Peyer's patch (tissue), 4 donors: ENCODE measurements at regions not wholly inside any gene's neighbourhood (a gene's known extent, or its start where the extent isn't known, plus 50 kb on each side); places are given as distances from the start of the nearest gene placed in this dataset.
"Not testable (repeated sequence)": the region's sequence is repeated elsewhere in the genome, so short reads cannot be mapped to it uniquely, and the experiment has no call there.

Experiments used
- DNase-seq, 3 donors: peaks; one replicate each; pipeline ENCODE4 v3.0.0-alpha.2; 2017 to 2019
- H3K27ac ChIP-seq, 4 donors: fragments of 200-600 bp; sonication (generic); one replicate each; pipeline ENCODE4 v1.5.1; 2016 to 2019
- H3K27me3 ChIP-seq, 2 donors: fragments of 200-600 bp; sonication (generic); one replicate each; pipeline ENCODE4 v1.5.1; 2019
- H3K36me3 ChIP-seq, 3 donors: fragments of 200-600 bp; sonication (generic); one replicate each; pipeline ENCODE4 v1.5.1; 2016 to 2019
- H3K4me1 ChIP-seq, 4 donors: fragments of 200-600 bp; sonication (generic); one replicate each; pipeline ENCODE4 v1.5.1; 2016 to 2019
- H3K4me3 ChIP-seq, 4 donors: fragments of 200-600 bp; sonication (generic); 1 replicate in 3 of 4; 2 replicates in 1 of 4; pipeline ENCODE4 v1.5.1; 2016 to 2019; ENCODE audit warnings: mild to moderate bottlenecking in 1 of 4
- H3K9me3 ChIP-seq, 4 donors: fragments of 200-600 bp; sonication (generic); one replicate each; pipeline ENCODE4 v1.5.1; 2016 to 2019; ENCODE audit warnings: mild to moderate bottlenecking in 1 of 4
- POLR2A ChIP-seq, 2 donors: fragments of 450-650 bp; IDR thresholded peaks; one replicate each; pipeline ENCODE4 v1.5.1; 2017; ENCODE audit warnings: antibody characterized with exemption in 2 of 2, mild to moderate bottlenecking in 2 of 2, moderate library complexity in 2 of 2
- TF ChIP-seq, protein P1 (sequence below), 6 experiments: fragments of 450-650 bp in 4 of 6; fragments of 200-600 bp in 2 of 6; sonication (generic) in 1 of 6; IDR thresholded peaks; one replicate each; pipeline ENCODE4 v1.5.1; 2017 to 2019; ENCODE audit warnings: antibody characterized with exemption in 6 of 6, mild to moderate bottlenecking in 3 of 6, moderate library complexity in 1 of 6

DNA sequence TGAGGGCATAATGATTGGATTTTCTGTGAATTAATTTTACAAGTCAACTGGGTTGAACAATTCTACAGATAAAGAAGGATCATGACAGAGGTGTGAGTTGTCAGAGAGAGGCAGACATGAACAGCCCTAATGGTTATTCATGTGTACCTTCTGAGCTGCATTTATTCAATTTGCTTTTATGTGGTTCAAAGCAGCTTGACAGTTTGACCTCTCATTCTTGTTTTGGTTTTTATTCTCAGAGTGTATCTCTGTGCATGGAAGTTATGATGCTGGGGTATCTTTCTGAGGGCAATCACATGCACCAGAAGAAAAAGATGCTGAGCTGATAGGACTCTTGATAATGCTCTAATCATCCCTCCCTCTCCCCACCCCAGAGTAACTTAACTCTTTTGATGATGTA is 169.3 kb upstream of the NPY2R start:
- Histone ChIP-seq H3K27me3 (no peaks in the 10 kb centered on the region), H3K4me3 (no peak overlapping the region), H3K27ac (no peak overlapping the region), H3K9me3 (no peaks in the 10 kb centered on the region), H3K4me1 (peaks cover 0 to 3% (median 0%) of the 10 kb centered on the region in 4 donors), H3K36me3 (no peaks in the 10 kb centered on the region)
- no peak for DNase-seq
- no peak for TF ChIP-seq POLR2A (IDR thresholded peaks at IDR 0.05)
- TF ChIP-seq, protein P1, sequence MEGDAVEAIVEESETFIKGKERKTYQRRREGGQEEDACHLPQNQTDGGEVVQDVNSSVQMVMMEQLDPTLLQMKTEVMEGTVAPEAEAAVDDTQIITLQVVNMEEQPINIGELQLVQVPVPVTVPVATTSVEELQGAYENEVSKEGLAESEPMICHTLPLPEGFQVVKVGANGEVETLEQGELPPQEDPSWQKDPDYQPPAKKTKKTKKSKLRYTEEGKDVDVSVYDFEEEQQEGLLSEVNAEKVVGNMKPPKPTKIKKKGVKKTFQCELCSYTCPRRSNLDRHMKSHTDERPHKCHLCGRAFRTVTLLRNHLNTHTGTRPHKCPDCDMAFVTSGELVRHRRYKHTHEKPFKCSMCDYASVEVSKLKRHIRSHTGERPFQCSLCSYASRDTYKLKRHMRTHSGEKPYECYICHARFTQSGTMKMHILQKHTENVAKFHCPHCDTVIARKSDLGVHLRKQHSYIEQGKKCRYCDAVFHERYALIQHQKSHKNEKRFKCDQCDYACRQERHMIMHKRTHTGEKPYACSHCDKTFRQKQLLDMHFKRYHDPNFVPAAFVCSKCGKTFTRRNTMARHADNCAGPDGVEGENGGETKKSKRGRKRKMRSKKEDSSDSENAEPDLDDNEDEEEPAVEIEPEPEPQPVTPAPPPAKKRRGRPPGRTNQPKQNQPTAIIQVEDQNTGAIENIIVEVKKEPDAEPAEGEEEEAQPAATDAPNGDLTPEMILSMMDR (IDR thresholded peaks at IDR 0.05), result no peak

DNA sequence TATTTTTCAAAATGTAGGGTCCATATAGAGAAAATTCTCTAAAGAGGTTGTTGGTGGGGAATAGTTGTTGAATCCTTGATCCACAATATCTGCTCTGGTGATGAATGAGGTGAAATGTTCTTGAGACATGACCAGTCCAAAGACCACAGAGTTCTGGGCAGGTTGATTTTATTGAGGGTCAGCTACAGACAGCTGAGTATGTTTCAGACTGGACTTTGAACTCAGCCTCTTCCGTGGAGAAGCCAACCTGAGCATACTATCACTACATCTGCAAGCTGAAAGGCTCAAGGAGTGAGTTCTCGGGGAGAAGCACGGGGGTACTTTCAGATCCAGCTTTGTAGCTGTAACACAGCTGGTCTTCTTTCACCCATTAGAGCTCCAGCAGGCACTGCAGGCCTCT is 168.4 kb upstream of the NPY2R start:
- H3K36me3 ChIP-seq, result no peaks in the 10 kb centered on the region
- H3K9me3 ChIP-seq, result no peaks in the 10 kb centered on the region
- peak in 1 of 3 donors; percentile 51 for DNase-seq
- H3K4me1 ChIP-seq, result peaks cover 0 to 3% (median 0%) of the 10 kb centered on the region in 4 donors
- H3K27ac ChIP-seq, result no peak overlapping the region
- H3K27me3 ChIP-seq, result no peaks in the 10 kb centered on the region
- H3K4me3 ChIP-seq, result no peak overlapping the region
- TF ChIP-seq, protein P1 (IDR thresholded peaks at IDR 0.05), result no peak
- TF ChIP-seq POLR2A (IDR thresholded peaks at IDR 0.05), result no peak

DNA sequence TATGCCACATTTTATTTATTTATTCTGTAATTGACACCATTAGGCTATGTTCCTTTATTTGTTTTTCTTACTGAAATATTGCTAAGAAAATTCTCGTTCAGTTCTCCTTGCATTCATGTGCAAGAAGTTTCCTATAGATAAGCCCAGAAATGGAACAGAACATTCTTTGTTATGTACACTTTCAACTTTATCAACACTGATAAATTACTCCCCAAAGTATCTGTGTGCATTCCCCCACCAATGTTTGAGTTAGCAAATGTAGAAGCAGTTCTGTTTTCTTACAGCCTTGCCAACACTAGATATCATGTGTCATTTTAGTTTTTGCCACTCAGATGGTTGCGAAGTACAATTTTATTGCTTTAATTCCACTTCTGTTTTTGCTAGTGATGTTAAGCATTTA is 166.4 kb upstream of the NPY2R start:
- no peak for DNase-seq
- no peak for TF ChIP-seq POLR2A (IDR thresholded peaks at IDR 0.05)
- TF ChIP-seq, protein P1 (IDR thresholded peaks at IDR 0.05), result no peak

DNA sequence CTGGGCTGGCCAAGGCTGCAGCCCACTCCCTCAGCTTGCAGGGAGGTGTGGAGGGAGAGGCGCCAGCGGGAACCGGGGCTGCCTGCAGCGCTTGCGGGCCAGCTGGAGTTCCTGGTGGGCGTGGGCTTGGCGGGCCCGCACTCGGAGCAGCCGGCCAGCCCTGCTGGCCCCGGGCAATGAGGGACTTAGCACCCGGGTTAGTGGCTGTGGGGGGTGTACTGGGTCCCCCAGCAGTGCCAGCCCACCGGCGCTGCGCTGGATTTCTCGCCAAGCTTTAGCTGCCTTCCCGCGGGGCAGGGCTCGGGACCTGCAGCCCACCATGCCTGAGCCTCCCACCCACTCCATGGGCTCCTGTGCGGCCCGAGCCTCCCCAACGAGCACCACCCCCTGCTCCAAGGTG is 164.2 kb upstream of the NPY2R start:
- not testable (repeated sequence) for H3K4me1 ChIP-seq, H3K27me3 ChIP-seq, H3K4me3 ChIP-seq, H3K36me3 ChIP-seq, DNase-seq, H3K9me3 ChIP-seq, H3K27ac ChIP-seq

More for the DNA sequence above, 166.4 kb upstream of the NPY2R start:
- Histone ChIP-seq H3K9me3 (no peaks in the 10 kb centered on the region), H3K4me1 (peaks cover 0 to 3% (median 0%) of the 10 kb centered on the region in 4 donors), H3K27ac (no peak overlapping the region), H3K36me3 (no peaks in the 10 kb centered on the region), H3K27me3 (no peaks in the 10 kb centered on the region), H3K4me3 (no peak overlapping the region)

DNA sequence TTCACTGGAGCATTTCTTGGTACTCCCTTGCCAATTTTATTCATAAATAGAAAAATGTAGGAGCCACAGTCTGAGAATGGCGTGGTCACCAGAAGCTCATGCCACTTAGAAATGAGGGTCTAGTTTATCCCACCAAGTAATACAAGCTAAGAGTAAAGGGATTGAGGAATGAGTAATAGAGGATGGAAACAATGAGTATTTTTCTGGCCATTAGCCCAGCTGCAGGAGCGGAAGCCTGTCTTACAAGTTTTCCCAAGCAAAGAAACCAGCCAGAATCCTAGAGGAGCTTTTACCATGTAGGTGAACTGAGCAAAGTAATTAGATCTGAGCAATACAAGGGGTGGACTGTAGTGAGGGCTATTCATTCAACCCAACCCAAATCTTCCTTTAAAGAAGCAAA is 160.7 kb upstream of the NPY2R start:
- no peaks in the 10 kb centered on the region for H3K36me3 ChIP-seq
- no peak for DNase-seq
- H3K27me3 ChIP-seq, result no peaks in the 10 kb centered on the region
- H3K27ac ChIP-seq, result no peak overlapping the region
- H3K4me3 ChIP-seq, result no peak overlapping the region
- TF ChIP-seq, protein P1 (IDR thresholded peaks at IDR 0.05), result no peak
- no peak for TF ChIP-seq POLR2A (IDR thresholded peaks at IDR 0.05)
- no peaks in the 10 kb centered on the region for H3K4me1 ChIP-seq
- H3K9me3 ChIP-seq, result no peaks in the 10 kb centered on the region

DNA sequence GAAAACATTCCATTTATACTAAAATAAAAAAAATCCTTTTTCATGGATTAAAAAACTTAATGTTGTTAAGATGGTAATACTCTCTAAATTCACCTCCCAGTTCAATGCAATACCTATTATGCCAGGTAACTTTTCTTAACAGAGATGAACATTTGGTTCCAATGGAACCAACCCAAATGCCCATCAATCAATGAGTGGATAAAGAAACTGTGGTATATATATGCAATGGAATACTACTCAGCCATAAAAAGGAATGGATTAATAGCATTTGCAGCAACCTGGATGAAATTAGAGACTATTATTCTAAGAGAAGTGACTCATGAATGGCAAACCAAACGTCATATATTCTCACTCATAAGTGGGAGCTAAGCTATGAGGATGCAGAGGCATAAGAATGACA is 154.4 kb upstream of the NPY2R start:
- H3K4me3 ChIP-seq, H3K27me3 ChIP-seq, H3K36me3 ChIP-seq, H3K4me1 ChIP-seq, DNase-seq, H3K27ac ChIP-seq, H3K9me3 ChIP-seq: not testable (repeated sequence)

DNA sequence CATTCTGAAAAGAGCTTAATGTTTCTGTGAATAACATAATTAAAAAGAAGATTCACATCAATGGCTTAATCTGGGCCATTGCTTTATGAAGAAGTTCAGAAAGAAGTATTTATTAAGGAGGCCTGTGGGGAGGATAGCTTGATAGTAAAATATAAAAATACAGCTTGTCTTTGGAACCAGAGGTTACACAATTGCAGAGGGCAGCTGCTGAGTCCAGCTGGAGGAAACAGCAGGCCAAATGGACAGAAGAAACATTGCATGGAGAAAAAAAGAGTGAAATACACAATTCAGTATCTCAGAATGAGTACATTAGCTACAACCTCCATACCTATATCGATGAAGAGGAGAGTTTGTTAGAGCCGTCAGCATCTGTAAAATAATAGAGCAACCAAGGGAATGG is 148.0 kb upstream of the NPY2R start:
- DNase-seq, result no peak
- Histone ChIP-seq H3K27me3 (no peaks in the 10 kb centered on the region), H3K9me3 (no peaks in the 10 kb centered on the region), H3K4me1 (no peaks in the 10 kb centered on the region), H3K36me3 (no peaks in the 10 kb centered on the region), H3K4me3 (no peak overlapping the region), H3K27ac (no peak overlapping the region)
- TF ChIP-seq POLR2A (IDR thresholded peaks at IDR 0.05), result no peak
- TF ChIP-seq, protein P1 (IDR thresholded peaks at IDR 0.05), result no peak
